ENCODE measurements at regions not wholly inside any gene's neighbourhood (a gene's known extent, or its start where the extent isn't known, plus 50 kb on each side); places are given as distances from the start of the nearest gene placed in this dataset.

GRCh38 chr11:45341372-45341771, 55.2 kb upstream of the SYT13 start:
- no peak for FAIRE-seq
- ChIA-PET POLR2A (no interaction called here), CTCF (interaction anchor here (0.7 to 12.8 kb wide), 10 partner anchors 8 to 429 kb away, joined by 3 to 114 read pairs (median 5); no protein-coding TSS in a partner anchor)
- Histone ChIP-seq H3K9me3 (no peaks in the 10 kb centered on the region), H3K4me1 (no peaks in the 10 kb centered on the region), H3K27ac (no peak overlapping the region), H3K4me3 (no peak overlapping the region), H3K4me2 (no peak overlapping the region)
- no peak for ATAC-seq
- no peak for DNase-seq (ENCODE audit: low read depth in 1 of 2, low spot score in 1 of 2)
- TF ChIP-seq HDAC2 (IDR thresholded peaks at IDR 0.05), result no peak
- TF ChIP-seq SREBF2 (IDR thresholded peaks at IDR 0.05), result no peak
- TF ChIP-seq RAD21 (conservative IDR thresholded peaks at IDR 0.05 in 1 of 2, IDR thresholded peaks at IDR 0.05 in 1 of 2), result no peak
- TF ChIP-seq NFE2L2 (conservative IDR thresholded peaks at IDR 0.05; ENCODE audit: low read length), result no peak
- no peak for TF ChIP-seq ATOH8 (CRISPR knock-in tag; IDR thresholded peaks at IDR 0.05; ENCODE audit: low read depth)
- TF ChIP-seq HOXB5 (CRISPR knock-in tag; IDR thresholded peaks at IDR 0.05), result no peak
- no peak for TF ChIP-seq BCL3 (IDR thresholded peaks at IDR 0.05)
- TF ChIP-seq HMGXB4 (CRISPR knock-in tag; IDR thresholded peaks at IDR 0.05; ENCODE audit: borderline replicate concordance), result no peak
- no peak for TF ChIP-seq RFX5 (IDR thresholded peaks at IDR 0.05)
- TF ChIP-seq FOSB (CRISPR knock-in tag; IDR thresholded peaks at IDR 0.05), result no peak
- no peak for TF ChIP-seq POLR2AphosphoS2 (conservative IDR thresholded peaks at IDR 0.05; ENCODE audit: low read length)
- TF ChIP-seq PBX3 (IDR thresholded peaks at IDR 0.05), result no peak
- no peak for TF ChIP-seq CBX8 (IDR thresholded peaks at IDR 0.05)
- TF ChIP-seq NR3C1 (IDR thresholded peaks at IDR 0.05), result no peak
- no peak for TF ChIP-seq MAX (IDR thresholded peaks at IDR 0.05)
- no peak for TF ChIP-seq REST (IDR thresholded peaks at IDR 0.05)
- WGBS (ENCODE audit: missing lambda C conversion rate), result 86% methylated on average over 7 of the region's 7 CpGs

GRCh38 chr11:45339729-45340519, 53.8 kb upstream of the SYT13 start:
- no peak for FAIRE-seq
- TF ChIP-seq RAD21 (conservative IDR thresholded peaks at IDR 0.05 in 1 of 2, IDR thresholded peaks at IDR 0.05 in 1 of 2) (peak; percentile 64 to 66), CTCF (IDR thresholded peaks at IDR 0.05) (peak; percentile 81), ZC3H11A (IDR thresholded peaks at IDR 0.05) (no peak), SMC3 (IDR thresholded peaks at IDR 0.05) (peak; percentile 71), ELK1 (IDR thresholded peaks at IDR 0.05; ENCODE audit: low read depth, low read length) (no peak), ZFP36 (IDR thresholded peaks at IDR 0.05; ENCODE audit: borderline replicate concordance, partially characterized antibody) (no peak), MAX (IDR thresholded peaks at IDR 0.05) (peak; percentile 68)
- Histone ChIP-seq H3K4me1 (no peaks in the 10 kb centered on the region), H3K4me3 (peak overlapping the region; percentile 32), H3K4me2 (peak overlapping the region; percentile 84), H3K9me3 (no peaks in the 10 kb centered on the region), H3K27ac (no peak overlapping the region)
- 10% methylated on average over 26 of the region's 26 CpGs for WGBS (ENCODE audit: missing lambda C conversion rate)
- ChIA-PET POLR2A (no interaction called here), CTCF (interaction anchor here (0.5 to 12.8 kb wide), 40 partner anchors 9 to 1155 kb away, joined by 3 to 114 read pairs (median 4); no protein-coding TSS in a partner anchor)
- peak; percentile 91 to 95 for DNase-seq (ENCODE audit: low read depth in 1 of 2, low spot score in 1 of 2)
- peak; percentile 90 to 99 for ATAC-seq
